ENCODE measurements at regions not wholly inside any gene's neighbourhood (a gene's known extent, or its start where the extent isn't known, plus 50 kb on each side); places are given as distances from the start of the nearest gene placed in this dataset.

DNA sequence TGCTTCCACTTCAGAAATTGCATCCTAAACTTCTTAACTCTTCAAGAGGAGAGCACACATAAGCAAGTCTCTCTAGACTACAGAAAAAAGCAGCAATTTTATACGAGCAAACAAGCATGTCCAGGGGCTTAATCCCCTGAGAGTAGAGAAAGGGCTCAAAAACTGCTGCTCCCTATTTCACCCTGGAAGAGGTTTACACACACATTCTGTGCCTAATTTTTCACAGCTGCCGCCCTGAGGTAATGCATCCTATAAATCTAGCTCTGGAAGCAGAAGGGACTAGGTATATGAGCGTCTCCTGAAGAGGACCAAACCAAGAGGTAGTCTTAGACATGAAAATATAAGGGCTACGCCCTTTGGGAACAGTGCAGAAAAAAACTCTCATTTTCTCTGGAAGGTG is 73.1 kb downstream of the CRPPA start:
- FAIRE-seq (no peak), DNase-seq (ENCODE audit: insufficient read length) (no peak)
- TF ChIP-seq POLR2AphosphoS5 (IDR thresholded peaks at IDR 0.05; ENCODE audit: low read depth, low read length), result no peak
- TF ChIP-seq TAF1 (IDR thresholded peaks at IDR 0.05; ENCODE audit: borderline replicate concordance, low read depth, low read length), result no peak
- TF ChIP-seq POLR2A (IDR thresholded peaks at IDR 0.05; ENCODE audit: low read depth, low read length), result no peak

DNA sequence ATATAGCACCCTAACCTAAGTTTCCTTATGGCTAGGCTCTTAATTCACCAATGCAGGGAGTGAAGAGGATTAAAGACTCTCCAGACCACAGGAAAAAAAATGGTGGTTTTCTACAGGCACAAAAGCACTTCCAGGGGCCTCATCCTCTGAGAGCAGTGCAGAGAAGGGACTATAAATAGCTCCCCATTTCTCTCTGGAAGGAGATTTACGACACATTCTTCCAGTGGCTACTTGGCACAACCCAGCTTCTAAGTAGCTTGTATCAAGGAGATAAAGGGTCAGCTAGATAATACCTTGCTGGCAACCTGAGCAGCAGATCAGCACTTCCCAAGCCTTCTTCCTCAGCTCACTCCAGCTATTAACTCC is 73.5 kb downstream of the CRPPA start:
- FAIRE-seq (no peak), DNase-seq (ENCODE audit: insufficient read length) (no peak)
- TF ChIP-seq POLR2AphosphoS5 (IDR thresholded peaks at IDR 0.05; ENCODE audit: low read depth, low read length) (no peak), TAF1 (IDR thresholded peaks at IDR 0.05; ENCODE audit: borderline replicate concordance, low read depth, low read length) (no peak), POLR2A (IDR thresholded peaks at IDR 0.05; ENCODE audit: low read depth, low read length) (no peak)

DNA sequence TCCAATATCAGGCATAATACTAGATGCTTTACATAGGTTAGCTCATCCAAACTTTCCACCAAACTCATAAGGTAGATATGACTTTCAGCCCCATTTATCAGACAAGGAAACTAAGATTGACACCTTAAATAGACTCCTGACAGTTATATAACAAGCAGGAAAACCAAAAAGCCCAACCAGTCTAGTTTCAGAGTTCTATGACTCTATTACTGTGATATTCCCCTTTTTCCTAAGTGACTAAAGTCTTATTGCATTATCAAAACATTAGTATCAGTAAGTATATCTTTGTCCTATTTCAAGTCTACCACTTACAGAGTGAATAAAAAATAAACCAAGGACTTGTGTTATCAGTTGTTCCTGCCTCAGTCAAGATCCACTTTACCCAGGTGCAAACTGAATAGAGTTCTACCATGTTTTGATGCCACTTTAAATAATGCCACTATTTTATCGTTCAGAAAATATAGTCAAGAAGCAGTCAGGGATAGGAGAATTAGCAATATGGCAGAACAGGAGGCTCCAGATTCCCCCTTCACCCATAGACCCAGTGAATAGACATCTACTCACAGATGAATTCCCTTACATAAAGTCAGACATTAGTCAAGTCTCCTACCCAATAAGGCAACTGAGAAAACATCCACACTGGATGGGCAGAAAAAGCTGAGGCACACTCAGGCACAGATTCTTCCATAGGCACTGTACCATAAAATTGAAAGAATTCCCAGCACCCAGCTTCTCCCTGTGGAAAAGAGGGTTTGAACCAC is 74.1 kb downstream of the CRPPA start:
- DNase-seq (ENCODE audit: insufficient read length) (no peak), FAIRE-seq (no peak)
- TF ChIP-seq POLR2A (IDR thresholded peaks at IDR 0.05; ENCODE audit: low read depth, low read length) (no peak), POLR2AphosphoS5 (IDR thresholded peaks at IDR 0.05; ENCODE audit: low read depth, low read length) (no peak), TAF1 (IDR thresholded peaks at IDR 0.05; ENCODE audit: borderline replicate concordance, low read depth, low read length) (no peak)

DNA sequence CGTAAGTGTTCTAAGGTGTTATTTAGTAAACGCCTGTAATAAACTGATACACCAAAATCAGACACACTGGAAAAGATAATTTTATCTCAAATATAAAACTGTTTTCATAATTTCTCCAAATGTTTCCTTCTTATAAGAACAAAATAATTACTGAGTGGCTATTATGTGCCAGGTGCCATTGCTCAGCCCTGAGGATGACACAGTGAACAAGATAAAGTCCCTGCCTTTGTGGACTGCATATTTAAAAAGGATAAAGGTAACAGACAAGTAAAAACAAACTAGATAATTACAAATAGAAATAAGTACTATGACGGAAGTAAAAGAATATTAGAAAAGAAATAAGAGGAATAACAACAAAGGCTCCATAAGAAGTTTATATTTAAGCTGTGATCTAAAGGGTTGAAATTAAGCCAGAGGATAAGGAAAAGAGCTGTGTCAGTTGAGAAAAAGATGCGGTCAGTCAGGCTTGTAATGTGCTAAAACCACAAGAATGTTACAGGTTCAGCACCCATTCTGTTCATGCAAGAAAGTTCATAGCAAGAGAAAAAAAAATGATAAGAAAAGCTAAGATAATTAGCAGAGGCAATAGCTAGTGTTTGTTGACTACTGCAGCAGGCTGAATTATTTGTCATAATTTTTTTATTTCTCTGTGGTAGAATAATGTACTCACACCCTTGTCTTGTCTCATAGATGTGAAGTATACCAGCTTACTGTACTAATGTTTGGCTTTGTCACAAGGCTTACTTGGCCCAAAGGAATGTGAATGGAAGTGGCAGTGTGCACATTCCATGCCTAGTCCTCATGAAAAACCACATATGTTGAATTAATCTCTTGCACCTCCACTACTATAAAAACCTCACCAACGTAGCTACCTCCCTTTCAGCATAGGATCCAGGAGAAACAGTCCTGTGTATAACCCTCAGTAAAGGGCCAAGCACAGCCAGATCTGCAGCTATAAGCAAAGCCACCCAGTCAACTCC is 75.1 kb downstream of the CRPPA start:
- DNase-seq (ENCODE audit: insufficient read length) (no peak), FAIRE-seq (no peak)
- TF ChIP-seq TAF1 (IDR thresholded peaks at IDR 0.05; ENCODE audit: borderline replicate concordance, low read depth, low read length), result no peak
- TF ChIP-seq POLR2A (IDR thresholded peaks at IDR 0.05; ENCODE audit: low read depth, low read length), result no peak
- no peak for TF ChIP-seq POLR2AphosphoS5 (IDR thresholded peaks at IDR 0.05; ENCODE audit: low read depth, low read length)

GRCh38 chr7:16344927-16345326 is 76.4 kb downstream of the CRPPA start:
- no peak for TF ChIP-seq TAF1 (IDR thresholded peaks at IDR 0.05; ENCODE audit: borderline replicate concordance, low read depth, low read length)
- no peak for TF ChIP-seq POLR2AphosphoS5 (IDR thresholded peaks at IDR 0.05; ENCODE audit: low read depth, low read length)
- TF ChIP-seq POLR2A (IDR thresholded peaks at IDR 0.05; ENCODE audit: low read depth, low read length), result no peak
- no peak for FAIRE-seq

GRCh38 chr7:16343612-16344011 is 77.7 kb downstream of the CRPPA start:
- DNase-seq (ENCODE audit: insufficient read length), result no peak
- TF ChIP-seq POLR2A (IDR thresholded peaks at IDR 0.05; ENCODE audit: low read depth, low read length), result no peak
- no peak for TF ChIP-seq TAF1 (IDR thresholded peaks at IDR 0.05; ENCODE audit: borderline replicate concordance, low read depth, low read length)
- no peak for TF ChIP-seq POLR2AphosphoS5 (IDR thresholded peaks at IDR 0.05; ENCODE audit: low read depth, low read length)
- no peak for FAIRE-seq

More at GRCh38 chr7:16344927-16345326, 76.4 kb downstream of the CRPPA start:
- no peak for DNase-seq (ENCODE audit: insufficient read length)

DNA sequence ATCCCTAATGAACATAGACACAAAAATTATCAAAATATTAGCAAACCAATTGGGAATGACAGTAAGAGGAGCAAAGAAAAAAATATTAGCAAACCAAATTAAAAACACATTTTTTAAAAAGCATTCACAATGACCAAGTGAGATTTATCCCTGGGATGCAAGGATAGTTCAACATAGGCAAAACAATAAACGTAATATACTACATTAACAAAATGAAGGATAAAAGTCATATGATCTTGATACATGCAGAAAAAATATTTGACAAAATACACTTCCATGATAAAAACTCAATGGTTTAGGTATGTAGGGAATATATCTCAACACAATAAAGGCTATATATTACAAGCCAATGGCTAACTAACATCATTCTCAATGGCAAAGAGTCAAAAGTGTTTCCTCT is 83.3 kb downstream of the CRPPA start:
- no peak for TF ChIP-seq POLR2AphosphoS5 (IDR thresholded peaks at IDR 0.05; ENCODE audit: low read depth, low read length)
- FAIRE-seq (no peak), DNase-seq (ENCODE audit: insufficient read length) (no peak)

DNA sequence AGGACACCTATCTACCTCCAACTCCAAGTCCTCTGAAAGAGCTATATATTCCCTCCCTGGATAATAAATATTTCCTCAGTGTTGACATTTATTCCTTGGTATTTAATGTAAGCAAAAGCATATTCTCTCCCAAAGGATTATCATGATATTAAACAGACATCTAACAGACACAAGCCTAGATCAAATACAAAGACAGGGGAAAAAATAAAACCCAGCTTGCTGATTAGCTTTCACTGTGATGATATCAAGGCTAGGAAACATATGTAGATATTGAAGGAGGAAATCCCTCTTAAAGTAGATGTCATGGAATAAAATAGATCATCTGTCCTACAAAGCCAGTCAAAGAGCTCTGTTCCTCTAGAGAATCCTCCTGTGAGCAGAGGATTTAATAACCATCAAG is 95.2 kb downstream of the CRPPA start:
- DNase-seq (ENCODE audit: insufficient read length) (no peak), FAIRE-seq (no peak)
- TF ChIP-seq POLR2A (IDR thresholded peaks at IDR 0.05; ENCODE audit: low read depth, low read length) (no peak), TAF1 (IDR thresholded peaks at IDR 0.05; ENCODE audit: borderline replicate concordance, low read depth, low read length) (no peak), POLR2AphosphoS5 (IDR thresholded peaks at IDR 0.05; ENCODE audit: low read depth, low read length) (no peak)

DNA sequence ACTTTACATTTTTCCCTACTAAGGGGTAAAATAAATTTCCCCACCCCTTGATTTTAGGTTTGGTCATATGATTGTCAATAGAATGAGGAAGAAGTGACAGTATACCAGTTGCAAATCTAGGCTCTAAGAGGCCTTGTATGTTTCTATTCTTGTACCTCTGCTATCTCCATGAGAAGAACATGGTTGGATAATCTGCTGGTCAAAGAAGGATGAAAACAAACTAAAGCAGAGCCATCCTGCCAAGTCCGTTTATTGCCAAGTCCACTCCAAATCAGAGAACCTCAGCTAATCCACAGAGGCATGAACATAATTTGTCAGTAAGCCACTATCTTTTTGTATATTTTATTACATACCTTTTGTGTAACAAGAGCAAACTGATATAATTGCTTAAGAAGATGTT is 98.0 kb downstream of the CRPPA start:
- no peak for DNase-seq (ENCODE audit: insufficient read length)
- no peak for TF ChIP-seq POLR2AphosphoS5 (IDR thresholded peaks at IDR 0.05; ENCODE audit: low read depth, low read length)
- no peak for TF ChIP-seq TAF1 (IDR thresholded peaks at IDR 0.05; ENCODE audit: borderline replicate concordance, low read depth, low read length)
- TF ChIP-seq POLR2A (IDR thresholded peaks at IDR 0.05; ENCODE audit: low read depth, low read length), result no peak
- no peak for FAIRE-seq

- DNase-seq (ENCODE audit: insufficient read length), result no peak
- no peak for FAIRE-seq
- TF ChIP-seq POLR2A (IDR thresholded peaks at IDR 0.05; ENCODE audit: low read depth, low read length) (no peak), POLR2AphosphoS5 (IDR thresholded peaks at IDR 0.05; ENCODE audit: low read depth, low read length) (no peak), TAF1 (IDR thresholded peaks at IDR 0.05; ENCODE audit: borderline replicate concordance, low read depth, low read length) (no peak)
These were observed 101.2 kb downstream of the CRPPA start for GRCh38 chr7:16320099-16320660.

All from GM12892 (cell line).